D721Med (cell line): ENCODE measurements at regions not wholly inside any gene's neighbourhood (a gene's known extent, or its start where the extent isn't known, plus 50 kb on each side); places are given as distances from the start of the nearest gene placed in this dataset.

Experiments
- DNase-seq: peaks from one replicate; pipeline ENCODE4 v3.0.0; 2011; ENCODE audit warnings: low spot score; ENCODE audit not compliant: insufficient read length
- FAIRE-seq: peaks from 2 replicates; lab custom pipeline; 2011; peaks lifted over from hg19 to GRCh38; lab: Jason Lieb, UNC
- CTCF ChIP-seq: IDR thresholded peaks from 2 replicates; pipeline ENCODE4 v1.5.1; 2012; ENCODE audit warnings: mild to moderate bottlenecking, control low read depth; ENCODE audit not compliant: insufficient read depth; ENCODE audit errors: missing control alignments

GRCh38 chr9:85392260-85392659 is 349.5 kb downstream of the AGTPBP1 start:
- TF ChIP-seq CTCF: no peak
- DNase-seq (no peak), FAIRE-seq (no peak)

- no peak for TF ChIP-seq CTCF
- FAIRE-seq (no peak), DNase-seq (no peak)
Measured at GRCh38 chr9:85377731-85378289, 363.9 kb downstream of the AGTPBP1 start.

GRCh38 chr9:85368781-85369180 is 373.0 kb downstream of the AGTPBP1 start:
- DNase-seq: no peak
- no peak for FAIRE-seq
- TF ChIP-seq CTCF: no peak

GRCh38 chr9:85359161-85359560 is 382.6 kb downstream of the AGTPBP1 start:
- FAIRE-seq: no peak
- TF ChIP-seq CTCF: no peak
- DNase-seq: no peak

- TF ChIP-seq CTCF: no peak
- FAIRE-seq (no peak), DNase-seq (no peak)
Measured at GRCh38 chr9:85349046-85349445, 392.7 kb downstream of the AGTPBP1 start.

GRCh38 chr9:85347541-85347940 is 394.2 kb downstream of the AGTPBP1 start:
- DNase-seq (no peak), FAIRE-seq (no peak)
- no peak for TF ChIP-seq CTCF

GRCh38 chr9:85344901-85345300 is 396.9 kb downstream of the AGTPBP1 start:
- TF ChIP-seq CTCF: no peak
- DNase-seq: no peak
- no peak for FAIRE-seq
